ENCODE measurements at regions not wholly inside any gene's neighbourhood (a gene's known extent, or its start where the extent isn't known, plus 50 kb on each side); places are given as distances from the start of the nearest gene placed in this dataset.

DNA sequence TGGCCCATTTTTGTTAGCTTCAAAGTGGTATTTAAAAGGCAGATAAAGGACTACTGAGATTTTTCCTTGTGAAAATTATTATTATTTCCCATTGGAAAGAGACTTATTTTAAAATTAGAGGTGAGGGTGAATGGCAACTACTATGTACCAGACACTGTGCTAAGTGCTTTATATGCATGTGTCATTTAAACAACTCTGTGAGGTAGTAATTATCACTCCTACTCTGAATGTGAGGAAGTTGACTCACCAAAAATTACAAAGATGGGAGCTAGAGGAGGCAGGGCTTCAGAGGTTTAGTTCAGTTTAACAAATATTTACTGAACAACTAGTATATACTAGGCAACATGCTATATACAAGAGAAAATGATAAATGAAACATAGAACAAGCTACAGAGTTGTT lies 78.2 kb downstream of the MSL3 start:
- dilution Hi-C loops (cut with HindIII; ENCODE audit: low sequenced_read_pairs, unreplicated experiment): no loop called here
- no peak overlapping the region for H2AFZ ChIP-seq (replicated peaks; ENCODE audit: low read length, poor library complexity)
- no peak overlapping the region for H3K27ac ChIP-seq (ENCODE audit: insufficient read depth, low read length)
- TF ChIP-seq, protein P1, sequence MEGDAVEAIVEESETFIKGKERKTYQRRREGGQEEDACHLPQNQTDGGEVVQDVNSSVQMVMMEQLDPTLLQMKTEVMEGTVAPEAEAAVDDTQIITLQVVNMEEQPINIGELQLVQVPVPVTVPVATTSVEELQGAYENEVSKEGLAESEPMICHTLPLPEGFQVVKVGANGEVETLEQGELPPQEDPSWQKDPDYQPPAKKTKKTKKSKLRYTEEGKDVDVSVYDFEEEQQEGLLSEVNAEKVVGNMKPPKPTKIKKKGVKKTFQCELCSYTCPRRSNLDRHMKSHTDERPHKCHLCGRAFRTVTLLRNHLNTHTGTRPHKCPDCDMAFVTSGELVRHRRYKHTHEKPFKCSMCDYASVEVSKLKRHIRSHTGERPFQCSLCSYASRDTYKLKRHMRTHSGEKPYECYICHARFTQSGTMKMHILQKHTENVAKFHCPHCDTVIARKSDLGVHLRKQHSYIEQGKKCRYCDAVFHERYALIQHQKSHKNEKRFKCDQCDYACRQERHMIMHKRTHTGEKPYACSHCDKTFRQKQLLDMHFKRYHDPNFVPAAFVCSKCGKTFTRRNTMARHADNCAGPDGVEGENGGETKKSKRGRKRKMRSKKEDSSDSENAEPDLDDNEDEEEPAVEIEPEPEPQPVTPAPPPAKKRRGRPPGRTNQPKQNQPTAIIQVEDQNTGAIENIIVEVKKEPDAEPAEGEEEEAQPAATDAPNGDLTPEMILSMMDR (conservative IDR thresholded peaks at IDR 0.05; ENCODE audit: low read depth, low read length): no peak
- TF ChIP-seq USF2 (IDR thresholded peaks at IDR 0.05; ENCODE audit: low read depth, low read length) (no peak), CEBPB (IDR thresholded peaks at IDR 0.05; ENCODE audit: low read depth, low read length) (no peak), ELK1 (IDR thresholded peaks at IDR 0.05; ENCODE audit: borderline replicate concordance, low read depth, low read length) (no peak), FOS (IDR thresholded peaks at IDR 0.05; ENCODE audit: low read depth, low read length) (no peak), RAD21 (IDR thresholded peaks at IDR 0.05; ENCODE audit: low read length) (no peak), MAFK (IDR thresholded peaks at IDR 0.05; ENCODE audit: low read depth, low read length) (no peak), MXI1 (IDR thresholded peaks at IDR 0.05; ENCODE audit: borderline replicate concordance, low read depth, low read length) (no peak), MAZ (IDR thresholded peaks at IDR 0.05; ENCODE audit: borderline replicate concordance, low read depth, low read length) (no peak), RCOR1 (IDR thresholded peaks at IDR 0.05; ENCODE audit: insufficient replicate concordance, low read length) (no peak), RFX5 (IDR thresholded peaks at IDR 0.05; ENCODE audit: low read depth, low read length) (no peak), NFE2L2 (IDR thresholded peaks at IDR 0.05; ENCODE audit: low read depth, low read length) (no peak)
- BruUV-seq (replicated peaks): no TSS peak
- DNase-seq (no peak), ATAC-seq (ENCODE audit: low read depth) (no peak)
- H2BK120ac ChIP-seq (ENCODE audit: low read depth, low read length): no peak overlapping the region
- no peak overlapping the region for H3K9ac ChIP-seq (ENCODE audit: low read depth, low read length)
- H2AK9ac ChIP-seq (replicated peaks; ENCODE audit: low read depth, low read length, poor library complexity): no peak overlapping the region
- no peak overlapping the region for H3K18ac ChIP-seq (ENCODE audit: low read depth, low read length)
- H3K4ac ChIP-seq (ENCODE audit: low read depth, low read length): no peak overlapping the region
- H3K56ac ChIP-seq (ENCODE audit: extremely low read depth, insufficient read depth, low read length): no peak overlapping the region
- no peaks in the 10 kb centered on the region for H3K9me1 ChIP-seq (ENCODE audit: insufficient read depth, low read length)
- no peaks in the 10 kb centered on the region for H3K79me1 ChIP-seq (ENCODE audit: low read depth in 1 of 2, low read length in 2 of 2)
- H3K9me3 ChIP-seq (ENCODE audit: control insufficient read depth, insufficient read depth, low read length): no peaks in the 10 kb centered on the region
- H3K4me2 ChIP-seq (ENCODE audit: low read depth, low read length): no peak overlapping the region
- H4K20me1 ChIP-seq (ENCODE audit: insufficient read depth, low read length): no peaks in the 10 kb centered on the region
- H3K36me3 ChIP-seq (ENCODE audit: control insufficient read depth, insufficient read depth, low read length): no peaks in the 10 kb centered on the region
- no peak overlapping the region for H4K5ac ChIP-seq (ENCODE audit: low read depth, low read length)
- H2AK5ac ChIP-seq (ENCODE audit: low read depth, low read length): no peak overlapping the region
- no peaks in the 10 kb centered on the region for H3K27me3 ChIP-seq (ENCODE audit: control insufficient read depth, insufficient read depth, low read length)
- H4K91ac ChIP-seq (ENCODE audit: insufficient read depth, low read depth, low read length): no peak overlapping the region
- no peak overlapping the region for H3K4me3 ChIP-seq (ENCODE audit: insufficient read depth, low read depth, low read length)
- H2BK20ac ChIP-seq (ENCODE audit: low read depth, low read length): no peak overlapping the region
- intact Hi-C loops (cut with micrococcal nuclease): no loop called here
- H3K23ac ChIP-seq (ENCODE audit: low read depth, low read length): no peak overlapping the region
- H3K14ac ChIP-seq (replicated peaks; ENCODE audit: low read depth, low read length): no peak overlapping the region
- ChIA-PET CTCF (no interaction called here), POLR2A (ENCODE audit: unreplicated experiment) (no interaction called here)
- H2BK15ac ChIP-seq (ENCODE audit: low read depth, low read length): no peak overlapping the region
- H3K4me1 ChIP-seq (ENCODE audit: control insufficient read depth, insufficient read depth, low read length): no peaks in the 10 kb centered on the region
- in situ Hi-C loops (cut with MboI; ENCODE audit: low sequenced_read_pairs): no loop called here
- no peak overlapping the region for H4K8ac ChIP-seq (ENCODE audit: low read depth in 2 of 2, low read length in 2 of 2)
- H2BK5ac ChIP-seq (ENCODE audit: low read depth, low read length, poor library complexity, severe bottlenecking): no peak overlapping the region

Data from IMR-90 (cell line).